ENCODE measurements at regions not wholly inside any gene's neighbourhood (a gene's known extent, or its start where the extent isn't known, plus 50 kb on each side); places are given as distances from the start of the nearest gene placed in this dataset.
"Not testable (repeated sequence)": the region's sequence is repeated elsewhere in the genome, so short reads cannot be mapped to it uniquely, and the experiment has no call there.

DNA sequence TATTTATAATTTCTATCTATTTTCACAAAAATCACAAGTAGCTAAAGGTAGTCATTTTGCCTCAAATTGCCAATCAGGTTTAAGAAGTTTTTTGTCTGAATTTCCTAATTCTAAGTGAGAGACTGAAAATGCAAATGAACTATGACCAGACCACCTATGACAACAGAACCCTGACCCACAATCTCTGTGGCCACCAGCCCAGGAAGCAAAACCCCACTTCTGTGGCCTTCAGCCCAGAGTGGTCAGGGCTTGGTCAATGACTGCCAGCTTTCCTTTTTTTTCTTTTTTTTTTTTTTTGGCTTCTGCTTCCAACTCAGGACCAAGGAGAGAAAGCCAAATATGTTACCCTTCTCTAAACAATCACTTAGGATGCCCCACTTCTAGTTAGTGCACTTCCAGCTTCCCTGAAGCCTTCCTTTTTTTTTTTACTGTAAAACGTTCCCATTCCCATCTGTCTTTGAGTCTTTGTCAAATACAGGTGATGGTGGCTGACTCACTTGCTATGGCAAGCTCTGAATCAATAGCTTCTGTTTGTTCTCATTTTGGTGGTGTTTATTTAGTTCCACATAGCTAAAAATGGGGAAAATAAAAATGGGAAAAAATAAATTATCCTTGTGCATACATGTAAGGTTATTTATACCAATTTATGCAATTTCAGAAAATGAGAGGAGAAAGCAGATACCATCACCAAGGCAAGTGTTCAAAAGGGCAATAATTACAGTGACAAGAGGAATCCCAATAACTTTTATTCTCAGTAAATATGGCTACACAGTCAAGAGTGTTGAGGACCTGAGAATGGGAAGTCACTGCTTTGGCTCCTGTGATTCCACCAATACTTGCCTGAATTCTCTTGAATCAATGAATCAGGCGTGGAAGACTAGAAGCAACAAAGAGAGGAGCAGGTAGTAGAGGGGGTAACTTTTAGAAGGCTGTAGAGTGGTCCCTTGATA lies 170.3 kb upstream of the PDE7B start:
- WGBS (ENCODE audit: missing lambda C conversion rate) = 45% methylated on average over 2 of the region's 2 CpGs
- H3K9me3 ChIP-seq = no peaks in the 10 kb centered on the region
- FAIRE-seq = no peak
- H3K4me3 ChIP-seq = no peak overlapping the region
- peaks cover 21% of the 10 kb centered on the region for H3K4me1 ChIP-seq
- TF ChIP-seq ESRRA (IDR thresholded peaks at IDR 0.05; ENCODE audit: borderline replicate concordance, low read length) (no peak), ATOH8 (CRISPR knock-in tag; IDR thresholded peaks at IDR 0.05; ENCODE audit: low read depth) (no peak), CBX2 (IDR thresholded peaks at IDR 0.05; ENCODE audit: borderline replicate concordance, low read depth) (no peak), RNF2 (IDR thresholded peaks at IDR 0.05; ENCODE audit: borderline replicate concordance, low read depth) (no peak), JUNB (IDR thresholded peaks at IDR 0.05) (no peak), KDM5A (IDR thresholded peaks at IDR 0.05) (no peak), CHD4 (IDR thresholded peaks at IDR 0.05; ENCODE audit: borderline replicate concordance) (no peak), RAD21 (conservative IDR thresholded peaks at IDR 0.05 in 1 of 2, IDR thresholded peaks at IDR 0.05 in 1 of 2) (no peak), CBX8 (IDR thresholded peaks at IDR 0.05) (no peak), FOSL2 (IDR thresholded peaks at IDR 0.05) (no peak), FOSL2 (CRISPR knock-in tag; IDR thresholded peaks at IDR 0.05) (no peak), SMC3 (IDR thresholded peaks at IDR 0.05) (no peak), MAFK (IDR thresholded peaks at IDR 0.05; ENCODE audit: partially characterized antibody) (no peak), FOSB (CRISPR knock-in tag; IDR thresholded peaks at IDR 0.05) (no peak), NPAS2 (CRISPR knock-in tag; IDR thresholded peaks at IDR 0.05; ENCODE audit: borderline replicate concordance) (no peak)
- ChIA-PET POLR2A (interaction anchor here (0.6 kb wide), 1 partner anchor 368 kb away, joined by 3 read pairs; no protein-coding TSS in a partner anchor), CTCF (interaction anchor here (2.4 kb wide), 1 partner anchor 545 kb away, joined by 7 read pairs; no protein-coding TSS in a partner anchor)
- peak in 1 of 2 experiments; percentile 14 for DNase-seq (ENCODE audit: low read depth in 1 of 2, low spot score in 1 of 2)
- no peak for ATAC-seq
- H3K27ac ChIP-seq = peak overlapping the region; percentile 35 to 66; a peak in 3 of 6 replicates
- H3K4me2 ChIP-seq = peak overlapping the region; percentile 50

DNA sequence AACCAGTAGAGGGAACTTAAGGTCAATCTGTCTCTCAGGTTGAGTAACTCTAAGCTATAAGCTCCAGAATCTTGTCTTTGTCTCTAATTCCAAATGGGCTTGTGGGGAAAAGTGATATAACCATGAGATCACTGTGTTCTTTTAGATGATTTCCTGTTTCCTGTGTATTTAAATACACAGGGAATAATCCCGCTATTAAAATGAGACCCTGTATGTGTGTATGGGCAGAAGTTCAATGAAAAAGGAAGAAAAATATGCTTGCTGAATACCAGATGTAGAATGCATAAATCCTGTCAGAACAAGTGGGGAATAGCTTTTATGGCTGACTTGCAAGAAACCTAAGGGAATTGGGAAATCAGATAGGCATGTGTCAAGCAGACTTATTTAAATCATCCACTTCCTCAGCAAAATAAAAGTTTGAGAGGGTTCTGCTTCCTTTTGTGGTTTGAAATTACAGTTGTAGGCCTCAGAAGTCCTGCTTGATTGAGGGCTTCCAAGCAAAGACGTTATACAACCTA lies 164.7 kb upstream of the PDE7B start:
- H3K27ac ChIP-seq = no peak overlapping the region
- 93% methylated on average over 2 of the region's 2 CpGs for WGBS (ENCODE audit: missing lambda C conversion rate)
- FAIRE-seq = no peak

GRCh38 chr6:135688476-135688875 lies 163.0 kb upstream of the PDE7B start:
- H3K4me3 ChIP-seq; H3K4me1 ChIP-seq; H3K4me2 ChIP-seq; FAIRE-seq; DNase-seq (ENCODE audit: low read depth in 1 of 2, low spot score in 1 of 2); ATAC-seq; CTCF ChIA-PET; H3K27ac ChIP-seq; H3K9me3 ChIP-seq; POLR2A ChIA-PET: not testable (repeated sequence)
- 74% methylated on average over 6 of the region's 6 CpGs for WGBS (ENCODE audit: missing lambda C conversion rate)

More for the DNA sequence above, 164.7 kb upstream of the PDE7B start:
- TF ChIP-seq EP300 (IDR thresholded peaks at IDR 0.05) (no peak), EHMT2 (IDR thresholded peaks at IDR 0.05; ENCODE audit: low read depth) (no peak), POLR2AphosphoS2 (conservative IDR thresholded peaks at IDR 0.05; ENCODE audit: low read length) (no peak), RFX5 (IDR thresholded peaks at IDR 0.05) (no peak), HOXA7 (CRISPR knock-in tag; IDR thresholded peaks at IDR 0.05) (no peak), MAFK (IDR thresholded peaks at IDR 0.05; ENCODE audit: partially characterized antibody) (no peak)
- TF ChIP-seq, protein P1, sequence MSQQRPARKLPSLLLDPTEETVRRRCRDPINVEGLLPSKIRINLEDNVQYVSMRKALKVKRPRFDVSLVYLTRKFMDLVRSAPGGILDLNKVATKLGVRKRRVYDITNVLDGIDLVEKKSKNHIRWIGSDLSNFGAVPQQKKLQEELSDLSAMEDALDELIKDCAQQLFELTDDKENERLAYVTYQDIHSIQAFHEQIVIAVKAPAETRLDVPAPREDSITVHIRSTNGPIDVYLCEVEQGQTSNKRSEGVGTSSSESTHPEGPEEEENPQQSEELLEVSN (IDR thresholded peaks at IDR 0.05; ENCODE audit: borderline replicate concordance, low read depth) = no peak
- TF ChIP-seq, protein P2, sequence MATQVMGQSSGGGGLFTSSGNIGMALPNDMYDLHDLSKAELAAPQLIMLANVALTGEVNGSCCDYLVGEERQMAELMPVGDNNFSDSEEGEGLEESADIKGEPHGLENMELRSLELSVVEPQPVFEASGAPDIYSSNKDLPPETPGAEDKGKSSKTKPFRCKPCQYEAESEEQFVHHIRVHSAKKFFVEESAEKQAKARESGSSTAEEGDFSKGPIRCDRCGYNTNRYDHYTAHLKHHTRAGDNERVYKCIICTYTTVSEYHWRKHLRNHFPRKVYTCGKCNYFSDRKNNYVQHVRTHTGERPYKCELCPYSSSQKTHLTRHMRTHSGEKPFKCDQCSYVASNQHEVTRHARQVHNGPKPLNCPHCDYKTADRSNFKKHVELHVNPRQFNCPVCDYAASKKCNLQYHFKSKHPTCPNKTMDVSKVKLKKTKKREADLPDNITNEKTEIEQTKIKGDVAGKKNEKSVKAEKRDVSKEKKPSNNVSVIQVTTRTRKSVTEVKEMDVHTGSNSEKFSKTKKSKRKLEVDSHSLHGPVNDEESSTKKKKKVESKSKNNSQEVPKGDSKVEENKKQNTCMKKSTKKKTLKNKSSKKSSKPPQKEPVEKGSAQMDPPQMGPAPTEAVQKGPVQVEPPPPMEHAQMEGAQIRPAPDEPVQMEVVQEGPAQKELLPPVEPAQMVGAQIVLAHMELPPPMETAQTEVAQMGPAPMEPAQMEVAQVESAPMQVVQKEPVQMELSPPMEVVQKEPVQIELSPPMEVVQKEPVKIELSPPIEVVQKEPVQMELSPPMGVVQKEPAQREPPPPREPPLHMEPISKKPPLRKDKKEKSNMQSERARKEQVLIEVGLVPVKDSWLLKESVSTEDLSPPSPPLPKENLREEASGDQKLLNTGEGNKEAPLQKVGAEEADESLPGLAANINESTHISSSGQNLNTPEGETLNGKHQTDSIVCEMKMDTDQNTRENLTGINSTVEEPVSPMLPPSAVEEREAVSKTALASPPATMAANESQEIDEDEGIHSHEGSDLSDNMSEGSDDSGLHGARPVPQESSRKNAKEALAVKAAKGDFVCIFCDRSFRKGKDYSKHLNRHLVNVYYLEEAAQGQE (IDR thresholded peaks at IDR 0.05) = no peak
- TF ChIP-seq, protein P3, sequence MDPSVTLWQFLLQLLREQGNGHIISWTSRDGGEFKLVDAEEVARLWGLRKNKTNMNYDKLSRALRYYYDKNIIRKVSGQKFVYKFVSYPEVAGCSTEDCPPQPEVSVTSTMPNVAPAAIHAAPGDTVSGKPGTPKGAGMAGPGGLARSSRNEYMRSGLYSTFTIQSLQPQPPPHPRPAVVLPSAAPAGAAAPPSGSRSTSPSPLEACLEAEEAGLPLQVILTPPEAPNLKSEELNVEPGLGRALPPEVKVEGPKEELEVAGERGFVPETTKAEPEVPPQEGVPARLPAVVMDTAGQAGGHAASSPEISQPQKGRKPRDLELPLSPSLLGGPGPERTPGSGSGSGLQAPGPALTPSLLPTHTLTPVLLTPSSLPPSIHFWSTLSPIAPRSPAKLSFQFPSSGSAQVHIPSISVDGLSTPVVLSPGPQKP (IDR thresholded peaks at IDR 0.05; ENCODE audit: low read depth, low read length) = no peak
- Histone ChIP-seq H3K4me1 (no peaks in the 10 kb centered on the region; the same call in 2 of the 3 replicates), H3K4me2 (no peak overlapping the region), H3K9me3 (no peaks in the 10 kb centered on the region), H3K4me3 (no peak overlapping the region)
- DNase-seq (ENCODE audit: low read depth in 1 of 2, low spot score in 1 of 2) = no peak
- ChIA-PET CTCF (interaction anchor here (1.4 kb wide), 1 partner anchor 16 kb away, joined by 5 read pairs; no protein-coding TSS in a partner anchor), POLR2A (no interaction called here)
- ATAC-seq = no peak
